ENCODE measurements at regions not wholly inside any gene's neighbourhood (a gene's known extent, or its start where the extent isn't known, plus 50 kb on each side); places are given as distances from the start of the nearest gene placed in this dataset.

- TF ChIP-seq CTCF (IDR thresholded peaks at IDR 0.05) (no peak), POLR2A (IDR thresholded peaks at IDR 0.05) (no peak)
These were observed 80.3 kb upstream of the LHX1 start for GRCh38 chr17:36856903-36857381.
